ENCODE measurements at regions not wholly inside any gene's neighbourhood (a gene's known extent, or its start where the extent isn't known, plus 50 kb on each side); places are given as distances from the start of the nearest gene placed in this dataset.
"Not testable (repeated sequence)": the region's sequence is repeated elsewhere in the genome, so short reads cannot be mapped to it uniquely, and the experiment has no call there.

- in situ Hi-C loops (cut with MboI; ENCODE audit: low sequenced_read_pairs), result no loop called here
- DNase-seq (ENCODE audit: low spot score in 2 of 2), result no peak
- Histone ChIP-seq H3K27me3 (ENCODE audit: low read depth) (no peaks in the 10 kb centered on the region), H3K4me3 (no peak overlapping the region), H3K4me1 (no peaks in the 10 kb centered on the region), H3K36me3 (replicated peaks) (no peaks in the 10 kb centered on the region), H3K9me3 (no peaks in the 10 kb centered on the region)
Observed at GRCh38 chrX:122184791-122185190, 999.3 kb upstream of the GRIA3 start.

- no peak for DNase-seq (ENCODE audit: low spot score in 2 of 2)
- no peaks in the 10 kb centered on the region for H3K27me3 ChIP-seq (ENCODE audit: low read depth)
- H3K9me3 ChIP-seq, result no peaks in the 10 kb centered on the region
- no peaks in the 10 kb centered on the region for H3K36me3 ChIP-seq (replicated peaks)
- in situ Hi-C loops (cut with MboI; ENCODE audit: low sequenced_read_pairs), result no loop called here
- no peak overlapping the region for H3K4me3 ChIP-seq
- no peaks in the 10 kb centered on the region for H3K4me1 ChIP-seq
Observed at GRCh38 chrX:122187069-122187713, 996.9 kb upstream of the GRIA3 start.

GRCh38 chrX:122188751-122189150, 995.3 kb upstream of the GRIA3 start:
- DNase-seq (ENCODE audit: low spot score in 2 of 2), result no peak
- Histone ChIP-seq H3K9me3 (no peaks in the 10 kb centered on the region), H3K27me3 (ENCODE audit: low read depth) (no peaks in the 10 kb centered on the region), H3K4me1 (no peaks in the 10 kb centered on the region), H3K4me3 (no peak overlapping the region), H3K36me3 (replicated peaks) (no peaks in the 10 kb centered on the region)
- in situ Hi-C loops (cut with MboI; ENCODE audit: low sequenced_read_pairs), result no loop called here

DNA sequence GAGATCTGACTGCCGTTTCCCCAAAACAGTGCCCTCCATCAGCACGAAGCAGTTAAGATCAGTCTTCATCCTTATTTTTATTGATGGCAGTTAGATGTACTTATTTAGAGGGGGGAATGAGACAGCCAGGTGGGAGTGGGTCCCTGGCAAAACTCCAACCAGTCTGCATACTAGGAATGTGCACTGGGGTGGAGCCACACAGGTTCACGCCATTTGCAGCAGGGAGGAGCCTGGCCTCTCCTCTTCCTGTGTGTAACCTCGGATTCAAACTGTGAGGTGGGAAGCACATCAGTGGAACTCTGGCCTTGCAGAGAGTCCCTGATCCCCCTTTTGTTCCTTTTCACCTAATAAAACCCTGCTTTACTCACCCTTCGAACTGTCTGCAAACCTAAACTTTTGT, 987.7 kb upstream of the GRIA3 start:
- H3K9me3 ChIP-seq, result no peaks in the 10 kb centered on the region
- no peaks in the 10 kb centered on the region for H3K36me3 ChIP-seq (replicated peaks)
- H3K27me3 ChIP-seq (ENCODE audit: low read depth), result no peaks in the 10 kb centered on the region
- no peak overlapping the region for H3K4me3 ChIP-seq
- in situ Hi-C loops (cut with MboI; ENCODE audit: low sequenced_read_pairs), result no loop called here
- no peak for DNase-seq (ENCODE audit: low spot score in 2 of 2)
- no peaks in the 10 kb centered on the region for H3K4me1 ChIP-seq

DNA sequence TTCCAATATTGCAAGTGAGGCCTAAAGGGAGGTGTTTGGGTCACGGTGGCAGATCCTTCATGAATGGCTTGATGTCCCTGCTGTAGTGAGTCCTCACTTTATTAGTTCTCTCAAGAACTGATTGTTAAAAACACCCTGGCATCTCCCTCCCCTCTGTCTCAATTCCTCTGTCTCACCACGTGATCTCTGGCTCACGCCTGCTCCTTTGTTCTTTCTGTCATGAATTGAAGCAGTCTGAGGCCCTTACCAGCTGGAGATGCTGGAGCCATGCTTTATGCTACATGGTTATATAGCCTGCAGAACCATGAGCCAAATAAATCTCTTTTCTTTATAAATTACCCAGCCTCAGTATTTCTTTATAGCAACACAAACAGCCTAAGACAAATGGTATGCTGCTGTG, 980.7 kb upstream of the GRIA3 start:
- in situ Hi-C loops (cut with MboI; ENCODE audit: low sequenced_read_pairs), result no loop called here
- no peaks in the 10 kb centered on the region for H3K27me3 ChIP-seq (ENCODE audit: low read depth)
- no peaks in the 10 kb centered on the region for H3K4me1 ChIP-seq
- H3K4me3 ChIP-seq, result no peak overlapping the region
- H3K9me3 ChIP-seq, result no peaks in the 10 kb centered on the region
- H3K36me3 ChIP-seq (replicated peaks), result no peaks in the 10 kb centered on the region
- DNase-seq (ENCODE audit: low spot score in 2 of 2), result no peak

DNA sequence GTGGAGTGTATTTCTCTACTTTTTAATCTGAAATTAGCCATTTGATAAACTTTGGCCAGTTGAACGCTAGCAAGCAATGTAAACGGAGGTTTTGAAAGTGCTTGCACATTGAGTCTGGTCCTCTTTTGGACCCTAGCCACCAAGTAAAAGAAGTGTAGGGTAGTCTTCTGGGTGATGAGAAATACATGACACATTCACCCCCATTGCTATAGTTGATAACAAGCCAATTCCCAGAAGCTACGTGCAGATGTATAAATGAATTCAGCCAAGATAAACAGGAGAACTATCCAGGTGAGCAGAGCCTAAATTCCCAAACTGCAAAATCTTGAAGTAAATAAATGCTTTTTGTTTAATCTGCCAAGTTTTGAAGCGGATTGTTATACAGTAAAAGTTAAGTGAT, 965.4 kb upstream of the GRIA3 start:
- DNase-seq (ENCODE audit: low spot score in 2 of 2), result no peak
- Histone ChIP-seq H3K9me3 (no peaks in the 10 kb centered on the region), H3K4me1 (no peaks in the 10 kb centered on the region), H3K36me3 (replicated peaks) (no peaks in the 10 kb centered on the region), H3K27me3 (ENCODE audit: low read depth) (no peaks in the 10 kb centered on the region), H3K4me3 (no peak overlapping the region)
- in situ Hi-C loops (cut with MboI; ENCODE audit: low sequenced_read_pairs), result no loop called here

DNA sequence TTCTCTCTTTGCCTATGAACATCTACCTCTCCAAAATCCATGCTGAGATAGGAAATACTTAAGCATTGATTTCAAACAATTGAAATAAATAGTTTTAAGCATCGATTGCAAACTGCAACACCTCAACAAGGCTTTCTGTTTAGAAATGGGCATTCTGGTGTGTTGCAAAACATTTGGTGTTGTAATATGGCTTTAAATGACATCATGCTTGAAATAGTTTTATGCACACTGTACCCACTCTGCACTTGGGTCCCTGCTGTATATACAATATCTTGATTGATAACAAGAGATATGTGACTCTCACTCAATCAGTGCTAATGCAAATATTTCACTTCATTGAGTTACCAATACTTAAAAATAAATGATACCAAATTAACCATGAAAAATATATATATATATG, 964.9 kb upstream of the GRIA3 start:
- no peak for DNase-seq (ENCODE audit: low spot score in 2 of 2)
- in situ Hi-C loops (cut with MboI; ENCODE audit: low sequenced_read_pairs), result no loop called here
- Histone ChIP-seq H3K9me3 (no peaks in the 10 kb centered on the region), H3K27me3 (ENCODE audit: low read depth) (no peaks in the 10 kb centered on the region), H3K36me3 (replicated peaks) (no peaks in the 10 kb centered on the region), H3K4me1 (no peaks in the 10 kb centered on the region), H3K4me3 (no peak overlapping the region)

GRCh38 chrX:122219735-122220134, 964.3 kb upstream of the GRIA3 start:
- no peak overlapping the region for H3K4me3 ChIP-seq
- no peaks in the 10 kb centered on the region for H3K27me3 ChIP-seq (ENCODE audit: low read depth)
- in situ Hi-C loops (cut with MboI; ENCODE audit: low sequenced_read_pairs), result no loop called here
- H3K4me1 ChIP-seq, result no peaks in the 10 kb centered on the region
- DNase-seq (ENCODE audit: low spot score in 2 of 2), result no peak
- H3K36me3 ChIP-seq (replicated peaks), result no peaks in the 10 kb centered on the region
- H3K9me3 ChIP-seq, result no peaks in the 10 kb centered on the region

- no peaks in the 10 kb centered on the region for H3K27me3 ChIP-seq (ENCODE audit: low read depth)
- no peak overlapping the region for H3K4me3 ChIP-seq
- peak; percentile 59 to 61 for DNase-seq (ENCODE audit: low spot score in 2 of 2)
- H3K4me1 ChIP-seq, result no peaks in the 10 kb centered on the region
- no peaks in the 10 kb centered on the region for H3K9me3 ChIP-seq
- H3K36me3 ChIP-seq (replicated peaks), result no peaks in the 10 kb centered on the region
- in situ Hi-C loops (cut with MboI; ENCODE audit: low sequenced_read_pairs), result no loop called here
Observed at GRCh38 chrX:122220644-122221373, 963.3 kb upstream of the GRIA3 start.

GRCh38 chrX:122221810-122222209, 962.3 kb upstream of the GRIA3 start:
- H3K27me3 ChIP-seq (ENCODE audit: low read depth); H3K9me3 ChIP-seq; in situ Hi-C loops (cut with MboI; ENCODE audit: low sequenced_read_pairs); H3K4me1 ChIP-seq; H3K4me3 ChIP-seq; DNase-seq (ENCODE audit: low spot score in 2 of 2); H3K36me3 ChIP-seq (replicated peaks): not testable (repeated sequence)

DNA sequence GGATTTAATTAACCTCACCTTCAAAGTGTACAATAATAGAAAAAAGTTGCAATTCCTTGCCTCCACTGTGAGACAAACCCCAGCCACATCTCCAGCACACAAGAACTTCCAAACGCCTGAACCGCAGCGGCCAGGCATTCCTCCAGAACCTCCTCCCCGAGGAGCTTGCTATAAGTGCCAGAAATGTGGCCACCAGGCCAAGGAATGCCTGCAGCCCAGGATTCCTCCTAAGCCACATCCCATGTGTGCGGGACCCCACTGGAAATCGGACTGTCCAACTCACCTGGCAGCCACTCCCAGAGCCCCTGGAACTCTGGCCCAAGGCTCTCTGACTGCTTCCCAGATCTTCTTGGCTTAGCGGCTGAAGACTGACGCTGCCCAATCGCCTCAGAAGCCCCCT, 959.9 kb upstream of the GRIA3 start:
- H3K36me3 ChIP-seq (replicated peaks); DNase-seq (ENCODE audit: low spot score in 2 of 2); in situ Hi-C loops (cut with MboI; ENCODE audit: low sequenced_read_pairs); H3K4me3 ChIP-seq; H3K4me1 ChIP-seq; H3K27me3 ChIP-seq (ENCODE audit: low read depth); H3K9me3 ChIP-seq: not testable (repeated sequence)

GRCh38 chrX:122238801-122239200, 945.3 kb upstream of the GRIA3 start:
- Histone ChIP-seq H3K4me3 (no peak overlapping the region), H3K4me1 (no peaks in the 10 kb centered on the region), H3K9me3 (no peaks in the 10 kb centered on the region), H3K36me3 (replicated peaks) (no peaks in the 10 kb centered on the region), H3K27me3 (ENCODE audit: low read depth) (no peaks in the 10 kb centered on the region)
- in situ Hi-C loops (cut with MboI; ENCODE audit: low sequenced_read_pairs), result no loop called here
- DNase-seq (ENCODE audit: low spot score in 2 of 2), result no peak

GRCh38 chrX:122241959-122242358, 942.1 kb upstream of the GRIA3 start:
- no peaks in the 10 kb centered on the region for H3K36me3 ChIP-seq (replicated peaks)
- in situ Hi-C loops (cut with MboI; ENCODE audit: low sequenced_read_pairs), result no loop called here

GRCh38 chrX:122244080-122244479, 940.0 kb upstream of the GRIA3 start:
- Histone ChIP-seq H3K36me3 (replicated peaks) (no peaks in the 10 kb centered on the region), H3K4me1 (no peaks in the 10 kb centered on the region), H3K9me3 (no peaks in the 10 kb centered on the region), H3K27me3 (ENCODE audit: low read depth) (no peaks in the 10 kb centered on the region), H3K4me3 (no peak overlapping the region)
- in situ Hi-C loops (cut with MboI; ENCODE audit: low sequenced_read_pairs), result no loop called here
- no peak for DNase-seq (ENCODE audit: low spot score in 2 of 2)

More at GRCh38 chrX:122241959-122242358, 942.1 kb upstream of the GRIA3 start:
- DNase-seq (ENCODE audit: low spot score in 2 of 2), result no peak
- no peak overlapping the region for H3K4me3 ChIP-seq
- no peaks in the 10 kb centered on the region for H3K27me3 ChIP-seq (ENCODE audit: low read depth)
- H3K9me3 ChIP-seq, result no peaks in the 10 kb centered on the region
- H3K4me1 ChIP-seq, result no peaks in the 10 kb centered on the region

DNA sequence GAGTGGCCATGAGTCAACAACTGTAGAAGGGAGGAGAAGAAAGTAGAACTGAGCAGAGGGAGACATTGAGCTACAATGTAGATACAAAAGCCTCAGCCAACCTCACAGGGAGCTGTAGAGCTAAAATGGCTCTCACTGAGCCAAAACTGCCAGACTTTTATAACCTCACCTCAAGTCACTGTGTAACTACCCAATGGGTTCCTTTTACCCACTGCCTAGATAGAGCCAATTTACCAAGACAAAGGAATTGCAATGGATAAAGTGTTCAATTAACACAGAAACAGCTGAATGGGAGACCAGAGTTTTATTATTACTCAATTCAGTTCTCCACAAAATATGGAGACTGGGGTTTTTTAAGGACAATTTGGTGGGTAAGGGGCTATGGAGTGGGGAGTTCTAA, 938.9 kb upstream of the GRIA3 start:
- H3K36me3 ChIP-seq (replicated peaks), result no peaks in the 10 kb centered on the region
- no peak for DNase-seq (ENCODE audit: low spot score in 2 of 2)
- H3K27me3 ChIP-seq (ENCODE audit: low read depth), result no peaks in the 10 kb centered on the region
- no peaks in the 10 kb centered on the region for H3K4me1 ChIP-seq
- no peaks in the 10 kb centered on the region for H3K9me3 ChIP-seq
- no peak overlapping the region for H3K4me3 ChIP-seq
- in situ Hi-C loops (cut with MboI; ENCODE audit: low sequenced_read_pairs), result no loop called here

Data from HAP-1 (cell line).